ENCODE measurements at regions not wholly inside any gene's neighbourhood (a gene's known extent, or its start where the extent isn't known, plus 50 kb on each side); places are given as distances from the start of the nearest gene placed in this dataset.

GRCh38 chr10:128929767-128930166 is 537.3 kb upstream of the MGMT start:
- no peak for TF ChIP-seq CTCF (IDR thresholded peaks at IDR 0.05; ENCODE audit: partially characterized antibody, unreplicated experiment)
- no peaks in the 10 kb centered on the region for H3K27me3 Mint-ChIP-seq (ENCODE audit: unreplicated experiment)
- peaks cover 2% of the 10 kb centered on the region for H3K4me1 Mint-ChIP-seq (ENCODE audit: low read depth, unreplicated experiment)
- DNase-seq = no peak
- no peaks in the 10 kb centered on the region for H3K36me3 Mint-ChIP-seq (ENCODE audit: unreplicated experiment)
- no peak overlapping the region for H3K27ac Mint-ChIP-seq (ENCODE audit: unreplicated experiment)
- no peaks in the 10 kb centered on the region for H3K9me3 Mint-ChIP-seq (ENCODE audit: unreplicated experiment)
- H3K4me3 Mint-ChIP-seq (ENCODE audit: unreplicated experiment) = no peak overlapping the region

- H3K27ac Mint-ChIP-seq (ENCODE audit: unreplicated experiment) = no peak overlapping the region
- no peaks in the 10 kb centered on the region for H3K9me3 Mint-ChIP-seq (ENCODE audit: unreplicated experiment)
Observed at GRCh38 chr10:128930515-128930914, 536.5 kb upstream of the MGMT start.

GRCh38 chr10:128932071-128932820 is 534.8 kb upstream of the MGMT start:
- H3K4me3 Mint-ChIP-seq (ENCODE audit: unreplicated experiment) = no peak overlapping the region
- peaks cover 2% of the 10 kb centered on the region for H3K4me1 Mint-ChIP-seq (ENCODE audit: low read depth, unreplicated experiment)
- TF ChIP-seq CTCF (IDR thresholded peaks at IDR 0.05; ENCODE audit: partially characterized antibody, unreplicated experiment) = no peak
- H3K36me3 Mint-ChIP-seq (ENCODE audit: unreplicated experiment) = no peaks in the 10 kb centered on the region
- H3K9me3 Mint-ChIP-seq (ENCODE audit: unreplicated experiment) = no peaks in the 10 kb centered on the region
- no peak for DNase-seq
- no peaks in the 10 kb centered on the region for H3K27me3 Mint-ChIP-seq (ENCODE audit: unreplicated experiment)
- no peak overlapping the region for H3K27ac Mint-ChIP-seq (ENCODE audit: unreplicated experiment)

More at GRCh38 chr10:128930515-128930914, 536.5 kb upstream of the MGMT start:
- Mint-ChIP-seq H3K27me3 (ENCODE audit: unreplicated experiment) (no peaks in the 10 kb centered on the region), H3K4me3 (ENCODE audit: unreplicated experiment) (no peak overlapping the region), H3K4me1 (ENCODE audit: low read depth, unreplicated experiment) (peaks cover 2% of the 10 kb centered on the region), H3K36me3 (ENCODE audit: unreplicated experiment) (no peaks in the 10 kb centered on the region)
- TF ChIP-seq CTCF (IDR thresholded peaks at IDR 0.05; ENCODE audit: partially characterized antibody, unreplicated experiment) = no peak
- DNase-seq = no peak

- Mint-ChIP-seq H3K27me3 (ENCODE audit: unreplicated experiment) (no peaks in the 10 kb centered on the region), H3K4me3 (ENCODE audit: unreplicated experiment) (no peak overlapping the region), H3K36me3 (ENCODE audit: unreplicated experiment) (no peaks in the 10 kb centered on the region), H3K27ac (ENCODE audit: unreplicated experiment) (no peak overlapping the region), H3K4me1 (ENCODE audit: low read depth, unreplicated experiment) (peaks cover 2% of the 10 kb centered on the region), H3K9me3 (ENCODE audit: unreplicated experiment) (no peaks in the 10 kb centered on the region)
- DNase-seq = no peak
- no peak for TF ChIP-seq CTCF (IDR thresholded peaks at IDR 0.05; ENCODE audit: partially characterized antibody, unreplicated experiment)
Observed at GRCh38 chr10:128934492-128934891, 532.5 kb upstream of the MGMT start.

GRCh38 chr10:128936392-128936791 is 530.6 kb upstream of the MGMT start:
- Mint-ChIP-seq H3K27me3 (ENCODE audit: unreplicated experiment) (no peaks in the 10 kb centered on the region), H3K4me1 (ENCODE audit: low read depth, unreplicated experiment) (peaks cover 2% of the 10 kb centered on the region), H3K36me3 (ENCODE audit: unreplicated experiment) (no peaks in the 10 kb centered on the region)

More at GRCh38 chr10:128936392-128936791, 530.6 kb upstream of the MGMT start:
- H3K27ac Mint-ChIP-seq (ENCODE audit: unreplicated experiment) = no peak overlapping the region
- TF ChIP-seq CTCF (IDR thresholded peaks at IDR 0.05; ENCODE audit: partially characterized antibody, unreplicated experiment) = no peak
- no peak for DNase-seq
- H3K4me3 Mint-ChIP-seq (ENCODE audit: unreplicated experiment) = no peak overlapping the region
- no peaks in the 10 kb centered on the region for H3K9me3 Mint-ChIP-seq (ENCODE audit: unreplicated experiment)
